GM12878 (cell line): ENCODE measurements at regions not wholly inside any gene's neighbourhood (a gene's known extent, or its start where the extent isn't known, plus 50 kb on each side); places are given as distances from the start of the nearest gene placed in this dataset.

ENCODE experiments used
- ATAC-seq: fragments of 200-7000 bp; cut with Tn5 transposase; 3 replicates; pipeline ENCODE4 v1.9.1; 2020; ENCODE audit warnings: mild to moderate bottlenecking, moderate library complexity
- BruUV-seq: library from RNA; stranded (reverse); fragments of 400-500 nt; replicated peaks from 2 replicates; lab custom pipeline; 2021; lab: Mats Ljungman, UMichigan
- CTCF ChIA-PET: fragments of 300-600 bp; sonication (Branson Sonifier 250); formaldehyde crosslinking; extraction: SDS; loops from one replicate; lab custom pipeline; 2021; ENCODE audit warnings: inconsistent platforms; lab: Yijun Ruan, JAX
- POLR2A ChIA-PET: fragments of 350-600 bp; formaldehyde crosslinking; extraction: SDS; loops from one replicate; lab custom pipeline; 2021; ENCODE audit warnings: inconsistent platforms; lab: Charles Lee
- RAD21 ChIA-PET: fragments of 300-600 bp; sonication (Branson Sonifier 250); formaldehyde crosslinking; loops from one replicate; lab custom pipeline; 2023; ENCODE audit warnings: antibody characterized with exemption; ENCODE audit not compliant: unreplicated experiment; lab: Charles Lee
- SMC1A ChIA-PET: fragments of 300-600 bp; sonication (Branson Sonifier 250); formaldehyde crosslinking; loops from one replicate; lab custom pipeline; 2023; ENCODE audit not compliant: unreplicated experiment, uncharacterized antibody; lab: Charles Lee
- DNase-seq: peaks from one replicate; pipeline ENCODE4 v3.0.0-alpha.2; 2011; ENCODE audit warnings: low read depth, low spot score
- FAIRE-seq: peaks from 3 replicates; lab custom pipeline; 2011; peaks lifted over from hg19 to GRCh38; lab: Jason Lieb, UNC
- H2AFZ ChIP-seq: 2 replicates; pipeline ENCODE4 v1.6.0; 2011; ENCODE audit warnings: low read depth, low read length, control low read depth; ENCODE audit not compliant: control insufficient read depth
- H3K27ac ChIP-seq: 2 replicates; pipeline ENCODE4 v1.5.1; 2011; ENCODE audit warnings: control low read depth; ENCODE audit not compliant: control insufficient read depth, insufficient read depth
- H3K27me3 ChIP-seq, 2 experiments: replicated peaks in 1 of 2; 2 replicates each; pipeline versions ENCODE4 v1.6.0 to v1.6.1; 2011; ENCODE audit warnings: low read length in 1 of 2; ENCODE audit not compliant: control insufficient read depth in 2 of 2, insufficient read depth in 2 of 2
- H3K36me3 ChIP-seq, 2 experiments: 2 replicates each; pipeline ENCODE4 v1.5.1; 2011; ENCODE audit warnings: low read length in 1 of 2; ENCODE audit not compliant: control insufficient read depth in 2 of 2, insufficient read depth in 2 of 2
- H3K4me1 ChIP-seq: 2 replicates; pipeline ENCODE4 v1.6.1; 2011; ENCODE audit warnings: mild to moderate bottlenecking, low read length, moderate library complexity, mixed read lengths; ENCODE audit not compliant: control insufficient read depth, insufficient read depth
- H3K4me2 ChIP-seq: 2 replicates; pipeline ENCODE4 v1.6.0; 2011; ENCODE audit warnings: control low read depth; ENCODE audit not compliant: control insufficient read depth, insufficient read depth
- H3K4me3 ChIP-seq: fragments of 200-600 bp; sonication (generic); 2 replicates; pipeline ENCODE4 v1.5.1; 2016
- H3K79me2 ChIP-seq: 2 replicates; pipeline ENCODE4 v1.6.0; 2011; ENCODE audit warnings: low read length; ENCODE audit not compliant: control insufficient read depth, insufficient read depth
- H3K9ac ChIP-seq: 2 replicates; pipeline ENCODE4 v1.8.0; 2011; ENCODE audit warnings: low read length, control low read depth, mixed read lengths; ENCODE audit not compliant: control insufficient read depth, insufficient read depth
- H3K9me3 ChIP-seq: replicated peaks from 3 replicates; pipeline ENCODE4 v1.5.1; 2011; ENCODE audit warnings: mild to moderate bottlenecking, low read length; ENCODE audit not compliant: control insufficient read depth, insufficient read depth
- H4K20me1 ChIP-seq: 2 replicates; pipeline ENCODE4 v1.6.0; 2011; ENCODE audit not compliant: control insufficient read depth, insufficient read depth
- EP300 ChIP-seq, 2 experiments: fragments of 150-350 bp in 1 of 2; IDR thresholded peaks; 2 replicates each; pipeline ENCODE4 v1.6.1; 2011 to 2012; ENCODE audit warnings: low read depth in 2 of 2, low read length in 2 of 2, borderline replicate concordance in 1 of 2, improper control_type of control experiment in 1 of 2, inconsistent platforms in 1 of 2; ENCODE audit not compliant: control insufficient read depth in 1 of 2
- HDGF ChIP-seq: fragments of 450-650 bp; IDR thresholded peaks from 2 replicates; pipeline ENCODE4 v1.6.1; 2016; ENCODE audit warnings: antibody characterized with exemption
- NFIC ChIP-seq: IDR thresholded peaks from 2 replicates; pipeline ENCODE4 v1.6.1; 2012; ENCODE audit warnings: low read depth, mild to moderate bottlenecking, inconsistent platforms, low read length, moderate library complexity
- RUNX3 ChIP-seq: IDR thresholded peaks from 2 replicates; pipeline ENCODE4 v1.6.1; 2012; ENCODE audit warnings: low read length, inconsistent platforms
- SIX5 ChIP-seq: IDR thresholded peaks from 2 replicates; pipeline ENCODE4 v1.6.1; 2011; ENCODE audit warnings: mild to moderate bottlenecking, low read depth, low read length, moderate library complexity; ENCODE audit not compliant: severe bottlenecking
- SMARCA5 ChIP-seq: fragments of 450-650 bp; IDR thresholded peaks from 2 replicates; pipeline ENCODE4 v1.6.1; 2017; ENCODE audit warnings: mild to moderate bottlenecking
- STAT1 ChIP-seq: fragments of 450-650 bp; conservative IDR thresholded peaks from 2 replicates; pipeline ENCODE4 v1.6.1; 2014; ENCODE audit warnings: antibody characterized with exemption, mild to moderate bottlenecking
- TCF7 ChIP-seq: IDR thresholded peaks from 2 replicates; pipeline ENCODE4 v1.6.1; 2014; ENCODE audit warnings: antibody characterized with exemption, borderline replicate concordance
- ZNF217 ChIP-seq: fragments of 450-650 bp; IDR thresholded peaks from 2 replicates; pipeline ENCODE4 v1.6.1; 2017; ENCODE audit warnings: antibody characterized with exemption, mild to moderate bottlenecking
- WGBS: methylation state at CpG from one replicate; pipeline ENCODE4 v1.1.6; 2016; ENCODE audit warnings: low lambda C conversion rate; ENCODE audit not compliant: insufficient replicate concordance, insufficient coverage; ENCODE audit errors: missing lambda C conversion rate; 5-methylcytosine and 5-hydroxymethylcytosine counted together
- in situ Hi-C: fragments of 300-500 bp; cut with MboI; formaldehyde crosslinking; loops from 9 replicates; pipeline ENCODE4 v1.14.3; 2018; ENCODE audit warnings: mixed read lengths
- intact Hi-C: fragments of 100-400 bp; cut with micrococcal nuclease; formaldehyde crosslinking; loops from one replicate; pipeline ENCODE4 v1.14.2; 2022; ENCODE audit not compliant: unreplicated experiment

GRCh38 chr10:44650691-44651661 lies 260.2 kb upstream of the TMEM72 start:
- Histone ChIP-seq H3K27me3 (no peaks in the 10 kb centered on the region), H3K4me1 (no peaks in the 10 kb centered on the region)
- no peak for ATAC-seq
- TF ChIP-seq NFIC (peak; percentile 48; the same call in 1 of the 2 replicates), TCF7 (peak; percentile 79; the same call in 1 of the 2 replicates), SIX5 (no peak), HDGF (no peak), EP300 (IDR thresholded peaks at IDR 0.05; ENCODE audit: borderline replicate concordance in 1 of 2, control insufficient read depth in 1 of 2, low read depth in 2 of 2, low read length in 2 of 2) (no peak), STAT1 (no peak), RUNX3 (peak; percentile 60)
- TF ChIP-seq, all 136 proteins: peak for 3
- no peaks in the 10 kb centered on the region for H3K79me2 ChIP-seq
- H3K36me3 ChIP-seq = no peaks in the 10 kb centered on the region
- CTCF ChIA-PET = no interaction called here
- POLR2A ChIA-PET = no interaction called here
- H3K4me2 ChIP-seq = no peak overlapping the region
- H3K9ac ChIP-seq = no peak overlapping the region
- WGBS = 19% methylated on average over 7 of the region's 7 CpGs
- no peaks in the 10 kb centered on the region for H4K20me1 ChIP-seq
- H2AFZ ChIP-seq = no peak overlapping the region
- SMC1A ChIA-PET = no interaction called here
- BruUV-seq = no TSS peak
- H3K4me3 ChIP-seq = no peak overlapping the region
- RAD21 ChIA-PET = no interaction called here
- in situ Hi-C loops (no loop called here), intact Hi-C loops (no loop called here)
- FAIRE-seq (no peak), DNase-seq (no peak)
- H3K27ac ChIP-seq = no peak overlapping the region
- no peaks in the 10 kb centered on the region for H3K9me3 ChIP-seq

GRCh38 chr10:44651834-44652233 lies 259.3 kb upstream of the TMEM72 start:
- Histone ChIP-seq H3K79me2 (no peaks in the 10 kb centered on the region), H3K4me1 (no peaks in the 10 kb centered on the region), H3K36me3 (no peaks in the 10 kb centered on the region), H3K4me3 (no peak overlapping the region), H2AFZ (no peak overlapping the region), H3K9me3 (no peaks in the 10 kb centered on the region), H3K27ac (no peak overlapping the region)
- CTCF ChIA-PET = no interaction called here
- SMC1A ChIA-PET = no interaction called here
- DNase-seq = no peak
- no peak for FAIRE-seq
- intact Hi-C loops = no loop called here
- BruUV-seq = no TSS peak
- 79% methylated on average over 4 of the region's 4 CpGs for WGBS
- RAD21 ChIA-PET = no interaction called here
- no peak for TF ChIP-seq ZNF217
- TF ChIP-seq SMARCA5 = no peak
- TF ChIP-seq, all 136 proteins: peak for 0
- Histone ChIP-seq H4K20me1 (no peaks in the 10 kb centered on the region), H3K9ac (no peak overlapping the region), H3K27me3 (no peaks in the 10 kb centered on the region), H3K4me2 (no peak overlapping the region)
- POLR2A ChIA-PET = no interaction called here
- in situ Hi-C loops = no loop called here
- no peak for ATAC-seq
